Fibroblast of upper back skin (primary cell): ENCODE measurements at regions not wholly inside any gene's neighbourhood (a gene's known extent, or its start where the extent isn't known, plus 50 kb on each side); places are given as distances from the start of the nearest gene placed in this dataset.
A peak's percentile ranks its signal among the peaks of the same experiment; 100 is the strongest.

Experiments used
- DNase-seq: peaks from one replicate; pipeline ENCODE4 v3.0.0-alpha.2; 2013

DNA sequence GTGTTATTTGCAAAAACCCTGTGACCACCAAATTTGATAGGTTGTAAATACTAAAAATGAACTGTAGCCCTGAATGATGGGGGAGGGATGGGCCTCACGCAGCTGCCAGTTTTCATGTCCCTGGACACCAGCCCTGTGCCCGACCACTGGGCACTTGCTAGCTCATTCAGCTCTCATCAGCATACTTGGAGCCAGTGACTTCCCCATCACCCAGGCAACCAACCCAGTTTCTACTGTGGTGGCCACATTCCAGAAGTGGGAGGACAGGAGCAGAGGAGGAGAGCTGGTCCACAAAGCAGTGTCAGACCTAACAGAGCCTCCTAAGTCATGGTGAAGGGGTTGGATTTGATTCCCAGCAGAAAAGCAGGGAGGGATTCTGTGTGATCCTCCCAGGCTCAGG lies 128.2 kb downstream of the CPEB2 start:
- DNase-seq, result no peak

DNA sequence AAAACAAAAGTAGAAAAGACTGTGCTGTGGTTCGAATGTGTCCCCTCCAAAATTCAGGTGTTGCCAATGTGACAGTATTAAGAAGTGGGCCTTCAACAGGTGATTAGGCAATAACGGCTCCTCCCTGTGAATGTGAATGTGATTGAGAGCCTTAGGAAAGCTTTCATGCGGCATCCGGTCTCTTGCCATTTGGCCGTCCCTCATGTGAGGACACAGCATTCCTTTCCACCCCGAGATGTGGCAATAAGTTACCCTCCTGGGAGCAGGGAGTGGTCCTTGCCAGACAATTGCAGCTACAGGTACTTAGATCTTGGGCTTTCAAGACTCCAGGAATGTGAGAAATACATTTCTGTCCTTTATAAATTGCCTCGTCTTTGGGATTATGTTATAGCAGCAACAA lies 129.3 kb downstream of the CPEB2 start:
- DNase-seq, result no peak

DNA sequence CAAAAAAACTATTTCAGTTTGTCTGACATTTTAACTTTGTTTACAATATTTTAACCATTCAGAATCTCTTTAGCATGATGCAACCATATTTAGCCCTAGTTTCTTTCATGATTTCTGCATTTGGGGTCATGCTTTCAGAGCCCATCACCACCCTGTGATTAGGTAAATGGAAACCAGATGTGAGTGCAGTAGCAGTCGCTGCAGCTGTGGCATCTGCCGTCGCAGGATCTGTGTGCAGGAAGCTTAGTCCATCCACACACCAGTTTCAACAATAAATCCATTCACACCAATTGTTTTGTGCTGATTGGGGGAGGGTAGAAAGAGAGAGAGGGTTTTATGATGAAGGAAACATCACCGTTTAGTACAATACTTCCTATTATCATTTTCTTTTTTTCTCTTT lies 130.5 kb downstream of the CPEB2 start:
- DNase-seq, result peak; percentile 20

DNA sequence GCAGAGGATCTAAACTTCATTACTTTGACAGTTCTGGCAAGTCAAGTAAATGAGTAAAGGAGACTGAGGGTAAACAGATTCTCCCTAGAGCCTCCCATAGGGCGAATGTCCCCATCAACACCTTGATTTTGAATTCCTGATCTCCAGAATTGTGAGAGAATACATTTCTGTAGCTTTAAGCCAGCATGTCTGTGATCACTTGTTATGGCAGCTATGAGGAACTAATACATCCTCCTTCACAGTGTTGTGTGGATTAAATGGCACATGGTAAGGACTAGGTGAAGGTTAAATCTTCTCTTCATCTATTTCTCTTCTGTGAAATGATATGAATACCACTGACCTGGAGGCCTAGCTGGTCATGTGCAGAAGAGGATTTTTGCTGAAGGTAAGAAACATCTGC lies 137.3 kb downstream of the CPEB2 start:
- no peak for DNase-seq

DNA sequence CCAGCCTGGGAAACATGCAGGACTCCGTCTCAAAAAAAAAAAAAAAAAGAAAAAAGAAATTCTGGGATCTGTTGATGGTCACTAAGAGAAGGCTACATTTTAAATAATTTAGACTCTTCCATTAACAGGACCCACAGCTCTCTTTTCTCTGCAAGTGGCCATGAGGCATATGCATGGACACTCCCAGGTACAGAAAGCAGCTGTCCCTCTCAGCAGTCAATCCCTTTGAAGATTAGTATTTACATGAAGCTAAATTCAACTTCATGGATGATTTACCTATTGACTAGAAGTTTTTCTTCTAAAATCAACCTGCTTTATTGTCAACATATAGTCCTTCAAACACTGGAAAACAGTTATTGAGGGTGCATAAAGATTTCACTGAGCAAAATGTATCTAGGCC lies 139.9 kb downstream of the CPEB2 start:
- no peak for DNase-seq

DNA sequence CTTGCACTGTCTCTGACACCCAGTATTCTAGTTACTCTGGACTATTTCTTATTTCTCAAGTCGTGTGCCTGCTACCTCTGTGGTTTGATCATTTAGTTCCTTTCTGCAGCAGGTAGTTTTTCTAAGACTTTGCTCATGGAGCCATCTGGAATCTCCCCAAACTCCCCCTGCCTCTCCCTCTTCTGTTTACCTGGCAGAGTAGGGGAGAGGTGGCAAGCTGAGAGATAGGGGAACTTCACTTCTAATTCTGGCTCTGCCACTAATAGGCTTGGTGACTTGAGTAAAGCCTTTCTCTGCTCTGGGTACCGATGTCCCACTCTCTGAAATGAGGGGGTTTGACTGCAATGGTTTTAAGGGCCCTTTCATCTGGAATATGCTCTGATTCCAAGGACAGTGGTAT lies 141.3 kb downstream of the CPEB2 start:
- DNase-seq, result no peak

DNA sequence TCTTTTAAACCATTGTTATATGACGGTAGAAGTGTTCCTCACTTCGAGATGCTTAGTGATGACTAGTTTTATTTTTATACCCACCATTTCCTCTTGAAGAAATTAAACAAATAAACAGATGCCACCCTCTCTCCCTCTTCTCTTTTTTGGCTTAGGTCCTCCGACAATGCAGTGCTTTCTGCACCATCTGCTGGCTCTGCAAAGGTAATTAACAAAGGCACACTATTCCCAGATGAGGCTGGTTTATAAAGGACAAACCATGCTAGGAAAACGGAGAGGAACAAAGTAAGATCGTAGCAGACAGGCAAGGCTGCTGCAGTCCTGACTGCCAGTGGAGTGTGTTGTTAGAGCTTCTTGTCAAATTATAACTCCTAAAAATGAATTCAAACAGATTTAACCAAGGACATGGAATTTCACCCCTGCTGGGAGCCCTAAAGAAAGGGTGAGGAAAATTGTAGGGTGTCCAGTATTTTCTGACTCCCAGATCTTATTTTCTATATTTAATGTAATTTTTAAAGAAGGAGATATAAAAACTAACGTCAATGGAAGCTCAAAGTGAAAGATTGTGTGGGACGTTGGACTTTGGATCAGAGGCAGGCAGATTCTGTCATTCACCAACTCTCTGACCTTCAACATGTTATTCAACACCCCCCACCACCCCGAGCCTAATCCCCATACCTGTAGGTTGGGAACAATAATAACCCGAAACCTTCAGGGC lies 142.1 kb downstream of the CPEB2 start:
- no peak for DNase-seq

DNA sequence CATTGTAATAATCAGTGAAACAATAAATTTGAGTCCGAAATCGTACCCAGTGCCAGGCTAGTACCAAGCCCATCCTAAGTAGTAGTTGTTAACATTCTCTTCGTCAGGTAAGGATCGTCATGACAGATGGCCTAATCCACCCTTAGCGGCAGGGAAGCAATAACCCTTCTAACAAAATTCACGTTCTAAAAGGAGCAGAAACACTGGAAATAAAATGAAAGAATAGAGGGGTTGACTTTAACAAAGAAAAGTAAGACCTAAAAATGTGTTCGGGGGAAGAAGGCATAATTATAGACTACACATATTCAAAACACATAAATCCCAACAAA lies 142.7 kb downstream of the CPEB2 start:
- DNase-seq, result no peak

DNA sequence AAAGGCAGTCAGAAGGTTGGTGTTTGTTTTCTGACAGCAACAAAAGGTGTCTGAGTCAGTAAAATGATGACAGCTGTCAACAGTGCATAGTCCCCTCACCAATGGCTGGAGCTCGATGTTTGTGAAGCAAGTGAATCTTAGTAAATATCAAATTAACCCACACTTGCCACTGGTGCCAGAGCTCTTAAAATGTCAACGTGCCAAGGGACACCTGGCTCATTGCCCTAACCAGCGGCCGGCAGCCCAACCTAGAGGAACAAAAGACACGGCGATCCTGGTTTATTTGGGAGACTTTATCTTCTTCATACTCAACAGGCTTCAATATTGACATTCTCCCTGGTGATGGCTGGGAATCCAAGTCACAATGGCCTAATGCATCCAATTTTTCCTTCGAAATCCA lies 143.4 kb downstream of the CPEB2 start:
- DNase-seq, result no peak

DNA sequence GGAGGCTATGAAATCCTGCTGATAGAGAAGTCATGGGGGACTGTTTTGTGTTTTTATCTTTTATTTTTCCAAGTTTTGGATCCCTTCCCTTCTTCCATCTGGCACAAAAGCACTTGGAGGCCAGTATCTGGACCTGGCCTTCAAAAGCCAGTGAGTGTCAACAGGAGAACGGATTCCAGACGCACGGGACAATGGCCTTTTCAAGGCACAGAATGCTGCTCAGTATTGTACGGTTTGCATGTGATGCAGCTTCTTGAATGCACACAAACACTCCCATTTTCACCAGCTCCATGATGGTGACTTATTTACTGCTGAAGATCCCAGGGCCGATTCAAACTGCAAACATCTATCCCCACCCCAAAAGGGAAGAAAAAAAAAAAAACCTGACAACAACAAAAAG lies 145.4 kb downstream of the CPEB2 start:
- DNase-seq, result no peak

DNA sequence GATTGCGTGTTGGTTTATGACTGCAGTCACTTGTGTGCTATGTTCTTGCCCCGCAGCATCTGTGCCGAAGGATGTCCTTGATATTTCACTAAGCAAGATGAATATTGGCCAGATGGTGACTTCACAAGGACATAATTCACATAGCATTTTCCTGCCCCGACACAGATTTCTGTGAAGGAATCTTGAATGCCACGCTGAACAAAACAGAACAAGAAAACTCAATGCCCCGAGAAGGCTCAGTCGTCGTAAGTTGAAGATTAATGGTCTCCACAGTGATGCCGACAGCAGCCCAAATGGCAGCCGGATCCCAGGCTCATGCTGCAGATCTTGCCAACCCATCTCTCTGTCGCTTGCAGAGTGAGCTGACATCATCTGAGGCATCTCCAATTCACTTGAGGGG lies 145.9 kb downstream of the CPEB2 start:
- DNase-seq, result peak; percentile 22

DNA sequence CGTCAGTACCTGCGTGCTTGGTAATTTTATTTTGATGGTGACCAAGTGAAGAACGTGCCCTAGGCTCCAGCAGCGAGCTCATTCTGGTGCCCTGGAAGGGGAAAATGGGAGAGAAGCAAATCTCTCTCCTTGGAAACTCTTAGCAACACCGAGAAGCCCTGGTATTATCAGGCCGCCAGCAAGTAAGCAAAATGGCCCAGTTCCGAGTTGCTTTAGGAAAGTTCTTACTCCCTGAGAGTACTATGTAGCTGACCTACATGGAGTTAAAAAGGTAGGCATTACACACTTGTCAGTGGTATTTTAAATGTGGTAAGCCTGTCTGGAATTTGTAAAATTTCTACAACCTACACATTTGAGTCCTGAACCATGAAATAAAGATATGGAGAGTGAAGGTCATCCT lies 146.4 kb downstream of the CPEB2 start:
- DNase-seq, result peak; percentile 17

DNA sequence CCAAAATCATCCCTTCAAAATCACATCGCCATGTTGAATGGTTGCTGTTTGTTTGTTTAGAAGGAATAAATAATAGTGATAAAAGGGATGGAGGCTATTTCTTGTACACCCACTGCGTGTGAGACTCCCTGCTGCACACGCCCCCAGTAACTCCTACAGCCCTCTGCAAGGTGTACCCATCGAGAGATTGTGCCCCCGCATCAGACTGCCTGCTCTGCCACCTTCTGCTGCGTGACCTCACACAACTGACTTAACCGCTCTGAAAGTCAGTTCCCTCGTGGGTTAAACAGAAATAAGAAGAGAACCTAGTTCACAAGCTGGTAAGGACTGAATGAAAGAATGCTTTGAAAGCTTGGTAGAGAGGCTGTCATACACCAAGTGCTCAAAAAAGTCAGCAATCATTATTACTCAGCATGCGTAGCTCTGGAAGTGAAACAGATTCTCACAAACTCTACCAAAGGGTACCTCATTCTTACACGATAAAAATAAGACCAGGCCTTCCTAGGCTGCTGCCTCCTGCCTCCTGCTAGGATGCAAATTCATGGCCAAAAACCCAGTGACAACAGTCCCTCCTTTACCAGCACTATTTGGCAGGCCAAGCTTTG lies 147.1 kb downstream of the CPEB2 start:
- no peak for DNase-seq

DNA sequence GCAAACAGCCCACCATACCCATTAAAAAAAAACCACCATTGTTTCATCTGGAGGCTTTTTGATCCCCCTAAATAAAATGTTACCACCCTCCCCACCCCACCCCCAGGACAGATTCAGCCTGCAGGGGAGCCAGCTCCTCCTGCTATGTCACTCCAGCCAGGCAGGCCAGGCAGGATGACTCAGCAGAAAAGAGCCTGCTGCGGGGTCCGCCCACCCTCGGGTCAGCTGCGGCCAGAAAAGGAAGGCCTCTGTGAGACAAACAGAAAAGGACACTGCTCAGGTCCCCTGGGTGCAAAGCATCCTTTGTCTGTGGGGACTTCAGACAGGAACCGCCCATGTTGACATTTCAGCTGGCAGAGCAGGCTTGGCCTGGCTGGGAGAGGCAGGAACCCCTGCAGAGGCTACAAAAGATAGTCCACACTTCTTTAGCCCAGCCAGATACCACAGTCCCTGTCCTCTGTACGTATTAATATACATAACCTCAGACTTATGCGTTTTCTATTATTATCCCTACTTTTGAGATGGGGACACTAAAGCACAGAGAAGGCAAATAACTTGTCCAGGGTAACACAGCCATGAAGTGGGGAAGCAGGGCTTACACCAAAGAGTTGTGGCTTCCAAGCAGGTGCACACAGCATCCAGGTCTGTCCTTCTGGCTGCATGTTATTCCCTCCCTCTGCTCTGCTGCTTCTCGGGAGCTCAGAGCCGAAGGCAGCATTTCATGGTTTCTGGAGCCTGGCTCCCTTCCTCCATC lies 147.7 kb downstream of the CPEB2 start:
- DNase-seq, result peak; percentile 83

DNA sequence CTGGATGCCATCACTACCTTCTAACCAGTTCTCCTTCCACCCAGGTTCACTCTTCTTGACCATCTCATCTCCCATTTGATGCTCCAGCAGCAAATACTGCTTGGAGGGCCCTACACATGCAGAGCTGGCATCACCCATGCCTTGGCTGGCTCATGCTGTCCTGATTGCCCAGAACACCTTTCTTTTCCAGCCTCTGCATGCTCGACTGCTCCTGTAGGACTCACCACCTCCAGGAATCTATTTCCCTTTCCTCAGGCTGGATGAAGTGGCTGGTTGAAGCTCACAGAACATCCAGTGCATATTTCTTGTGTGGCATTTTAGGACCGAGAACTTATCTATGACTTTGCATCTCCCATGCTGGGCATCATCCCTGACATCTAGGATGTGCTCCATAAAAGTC lies 148.3 kb downstream of the CPEB2 start:
- DNase-seq, result no peak

DNA sequence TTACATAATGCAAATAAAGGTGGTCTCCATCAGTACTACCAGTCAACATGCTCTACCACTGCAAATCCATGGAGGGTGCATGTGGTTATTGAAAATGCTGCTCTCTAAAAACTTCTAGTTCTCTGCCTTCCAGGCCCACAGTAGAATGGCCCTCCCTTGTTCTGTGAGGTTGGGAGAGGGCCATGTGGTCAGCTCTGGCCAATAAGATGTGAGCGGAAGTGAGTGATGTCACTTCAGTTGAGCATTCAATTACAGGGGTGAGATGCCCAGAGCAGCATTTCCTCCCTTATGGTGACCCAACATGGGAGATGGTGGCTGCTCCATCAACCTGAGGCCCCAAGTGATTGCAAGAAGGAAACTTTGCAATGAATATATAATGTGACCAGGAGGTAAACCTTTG lies 148.8 kb downstream of the CPEB2 start:
- no peak for DNase-seq

DNA sequence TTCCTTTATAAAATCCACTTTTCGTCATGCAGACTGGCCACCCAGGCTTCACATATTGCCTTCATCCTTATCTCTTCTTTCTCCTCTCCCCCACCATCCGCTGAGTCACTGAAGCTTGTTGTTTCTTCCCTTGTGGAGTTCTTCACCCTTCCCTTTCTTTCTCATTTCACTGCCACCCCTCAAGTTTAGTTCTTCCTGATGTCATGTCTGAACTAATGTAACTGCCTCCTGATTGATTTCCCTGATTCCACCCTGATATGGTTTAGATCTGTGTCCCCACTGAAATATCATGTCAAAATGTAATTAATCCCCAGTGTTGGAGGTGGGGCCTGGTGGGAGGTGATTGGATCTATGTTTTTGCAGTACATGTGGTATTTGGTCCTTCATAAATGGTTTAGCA lies 151.4 kb downstream of the CPEB2 start:
- DNase-seq, result no peak

DNA sequence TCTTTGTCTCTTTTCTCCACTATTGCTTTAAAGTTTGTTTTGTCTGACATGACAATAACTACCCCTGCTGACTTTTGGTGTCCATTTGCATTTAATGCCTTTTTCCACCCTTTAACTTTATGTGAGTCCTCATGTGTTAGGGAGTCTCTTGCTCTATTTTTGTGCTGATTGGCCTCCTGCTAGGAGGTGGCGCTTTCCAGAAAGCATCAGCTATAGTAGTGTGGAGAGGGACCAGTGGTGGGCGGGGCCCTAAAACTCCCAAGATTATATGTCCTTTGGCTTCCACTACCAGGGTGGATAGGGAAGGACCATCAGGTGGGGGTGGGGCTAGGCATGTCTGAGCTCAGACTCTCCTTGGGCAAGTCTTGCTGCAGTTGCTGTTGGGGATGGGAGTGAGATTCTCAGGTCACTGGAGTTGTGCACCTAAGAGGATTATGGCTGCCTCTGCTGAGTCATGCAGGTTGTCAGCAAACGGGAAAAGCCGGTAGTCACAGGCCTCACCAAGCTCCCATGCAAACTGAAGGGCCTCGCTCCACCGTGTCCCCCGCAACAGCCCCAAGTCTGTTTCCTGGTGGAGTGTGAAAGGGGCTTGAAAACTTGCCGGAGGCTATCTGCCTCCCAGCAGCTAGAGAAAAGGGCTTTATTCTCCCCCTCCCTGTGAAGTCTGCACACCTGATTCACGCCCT lies 156.3 kb downstream of the CPEB2 start:
- DNase-seq, result no peak

DNA sequence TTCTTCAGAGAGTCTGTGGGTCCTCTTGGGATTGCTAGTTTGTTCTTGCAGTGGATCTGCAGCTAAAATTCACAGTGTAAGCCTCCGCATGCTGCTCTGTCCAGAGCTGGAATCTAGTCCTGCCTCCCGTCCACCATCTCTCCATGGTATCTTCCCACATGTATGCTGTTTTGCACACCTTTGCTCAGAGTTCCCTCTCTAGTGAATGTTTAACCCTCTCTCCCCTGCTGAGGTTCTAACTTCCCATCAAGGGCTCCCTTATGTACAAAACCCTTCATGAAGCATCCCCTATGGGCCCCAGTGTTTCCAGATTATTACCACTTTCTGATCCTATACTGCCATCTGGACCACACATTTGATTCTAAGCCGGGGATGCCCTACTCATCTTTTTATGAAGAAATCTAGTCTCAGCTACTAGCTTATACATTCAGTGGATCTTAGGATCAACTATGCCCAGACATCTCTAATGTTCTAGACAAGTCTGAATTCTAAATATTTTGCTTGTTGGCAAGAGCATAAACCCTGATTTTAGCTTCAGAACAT lies 157.3 kb downstream of the CPEB2 start:
- no peak for DNase-seq

DNA sequence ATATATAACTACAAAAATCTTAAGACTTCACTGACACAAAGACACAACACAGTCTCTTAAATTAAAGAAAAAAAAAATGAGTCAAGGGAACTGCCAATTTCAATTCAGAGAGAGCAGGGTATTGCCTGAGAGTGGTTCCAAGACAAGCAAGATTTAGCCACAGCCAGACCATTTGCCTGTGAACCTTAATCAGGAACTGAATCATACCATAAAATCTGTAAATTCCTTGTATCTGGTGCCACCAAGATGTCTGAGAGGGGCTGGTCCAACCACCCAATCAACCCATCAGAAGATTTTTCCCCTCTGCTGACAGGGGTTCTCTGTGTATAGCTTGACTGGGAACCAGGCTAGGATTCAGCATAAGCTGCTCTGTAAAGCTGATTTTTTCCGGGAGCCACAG lies 159.2 kb downstream of the CPEB2 start:
- no peak for DNase-seq

DNA sequence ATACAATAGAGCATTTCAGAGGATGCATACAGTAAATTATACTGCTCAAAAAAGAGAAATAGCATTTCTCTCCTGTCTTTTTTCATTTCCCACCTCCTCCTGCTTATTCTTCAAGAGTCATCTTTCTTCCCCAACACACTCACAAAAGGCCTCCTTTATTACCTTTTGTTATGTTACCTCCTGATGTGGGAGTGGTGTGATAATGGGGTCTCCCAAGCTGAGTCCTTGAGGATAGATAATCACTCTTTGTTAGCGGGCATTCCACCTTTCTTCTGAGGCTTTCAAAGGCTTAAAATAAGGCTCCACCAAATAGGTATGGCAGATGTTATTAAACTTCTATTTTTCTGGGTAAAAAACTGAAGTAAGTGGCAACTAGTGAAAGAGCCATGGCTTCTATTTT lies 159.8 kb downstream of the CPEB2 start:
- DNase-seq, result no peak

DNA sequence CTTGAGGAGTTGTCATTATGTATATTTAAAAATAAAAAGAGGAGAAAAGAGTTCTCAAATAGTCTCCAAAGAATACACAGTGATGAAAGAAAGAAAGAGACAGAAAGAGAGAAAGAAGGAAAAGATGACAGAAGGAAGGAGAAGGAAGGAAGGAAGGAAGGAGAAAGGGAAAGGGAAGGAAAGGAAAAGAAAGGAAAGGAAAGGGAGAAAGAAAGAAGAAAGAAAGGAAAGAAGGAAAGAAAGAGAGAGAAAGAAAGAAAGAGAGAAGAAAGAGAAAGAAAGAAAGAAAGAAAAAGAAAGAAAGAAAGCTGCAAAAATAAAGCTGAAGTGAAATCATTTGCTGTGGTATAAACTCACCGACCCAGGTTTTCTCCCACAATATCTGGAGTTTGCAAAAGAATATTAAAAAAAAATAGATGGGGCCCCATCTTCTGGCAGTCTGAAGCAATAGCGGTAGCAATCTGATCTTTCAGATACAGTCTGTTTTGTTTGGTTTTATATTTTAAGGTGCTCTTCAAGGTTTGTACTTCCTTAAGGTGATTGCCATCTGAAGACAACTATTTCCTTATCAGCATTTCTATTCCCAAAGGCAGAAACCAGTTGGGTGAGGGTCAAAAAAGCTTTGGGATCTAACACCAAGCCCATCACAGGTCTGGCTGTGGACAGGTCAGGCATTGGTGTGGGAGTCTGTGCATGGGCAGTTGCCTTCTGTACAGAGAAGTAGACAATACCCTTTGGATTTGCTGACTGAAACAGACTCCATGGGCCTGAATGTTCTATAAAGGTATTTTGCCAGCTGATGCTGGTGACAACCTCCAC lies 160.4 kb downstream of the CPEB2 start:
- DNase-seq, result peak; percentile 55

DNA sequence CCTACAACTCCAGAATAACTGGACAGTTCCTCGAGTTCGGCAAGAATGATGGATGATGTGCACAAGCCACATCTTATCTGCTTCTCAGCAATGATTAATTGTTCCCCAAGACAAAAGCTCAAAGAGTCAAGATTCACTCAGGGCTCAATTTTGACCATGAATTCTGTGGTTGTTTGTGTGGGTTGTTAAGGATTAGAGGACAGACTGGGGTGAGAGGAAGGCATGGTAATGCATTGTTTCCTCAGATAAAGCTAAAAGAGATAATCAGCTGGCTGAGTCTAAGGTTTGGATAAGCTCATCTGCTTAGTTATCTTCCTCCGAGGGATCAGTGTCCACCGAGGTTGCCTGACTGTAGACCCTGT lies 161.0 kb downstream of the CPEB2 start:
- DNase-seq, result no peak
